ENCODE measurements at regions not wholly inside any gene's neighbourhood (a gene's known extent, or its start where the extent isn't known, plus 50 kb on each side); places are given as distances from the start of the nearest gene placed in this dataset.

- Histone ChIP-seq H3K79me2 (ENCODE audit: control insufficient read depth, low read length) (no peaks in the 10 kb centered on the region), H3F3A (ENCODE audit: control insufficient read depth, insufficient read depth) (no peaks in the 10 kb centered on the region), H3K4me1 (ENCODE audit: control insufficient read depth, low read length) (no peaks in the 10 kb centered on the region), H3K9me3 (ENCODE audit: control insufficient read depth, insufficient read depth, low read length) (peaks cover 3% of the 10 kb centered on the region; the same call in 1 of the 2 replicates), H3K27ac (ENCODE audit: low read depth, low read length) (no peak overlapping the region), H3K9me2 (replicated peaks; ENCODE audit: control insufficient read depth, low read length) (no peaks in the 10 kb centered on the region), H4K20me1 (ENCODE audit: control insufficient read depth, insufficient read depth, low read depth, low read length) (no peaks in the 10 kb centered on the region), H3K4me3 (ENCODE audit: low read length) (no peak overlapping the region), H3K27me3 (ENCODE audit: control insufficient read depth, low read length) (no peaks in the 10 kb centered on the region), H3K4me2 (ENCODE audit: low read length) (no peak overlapping the region), H3K36me3 (ENCODE audit: control insufficient read depth, low read length) (no peaks in the 10 kb centered on the region)
- TF ChIP-seq, protein P1, sequence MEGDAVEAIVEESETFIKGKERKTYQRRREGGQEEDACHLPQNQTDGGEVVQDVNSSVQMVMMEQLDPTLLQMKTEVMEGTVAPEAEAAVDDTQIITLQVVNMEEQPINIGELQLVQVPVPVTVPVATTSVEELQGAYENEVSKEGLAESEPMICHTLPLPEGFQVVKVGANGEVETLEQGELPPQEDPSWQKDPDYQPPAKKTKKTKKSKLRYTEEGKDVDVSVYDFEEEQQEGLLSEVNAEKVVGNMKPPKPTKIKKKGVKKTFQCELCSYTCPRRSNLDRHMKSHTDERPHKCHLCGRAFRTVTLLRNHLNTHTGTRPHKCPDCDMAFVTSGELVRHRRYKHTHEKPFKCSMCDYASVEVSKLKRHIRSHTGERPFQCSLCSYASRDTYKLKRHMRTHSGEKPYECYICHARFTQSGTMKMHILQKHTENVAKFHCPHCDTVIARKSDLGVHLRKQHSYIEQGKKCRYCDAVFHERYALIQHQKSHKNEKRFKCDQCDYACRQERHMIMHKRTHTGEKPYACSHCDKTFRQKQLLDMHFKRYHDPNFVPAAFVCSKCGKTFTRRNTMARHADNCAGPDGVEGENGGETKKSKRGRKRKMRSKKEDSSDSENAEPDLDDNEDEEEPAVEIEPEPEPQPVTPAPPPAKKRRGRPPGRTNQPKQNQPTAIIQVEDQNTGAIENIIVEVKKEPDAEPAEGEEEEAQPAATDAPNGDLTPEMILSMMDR (IDR thresholded peaks at IDR 0.05; ENCODE audit: low read depth, low read length, poor library complexity, severe bottlenecking): no peak
- no peak for TF ChIP-seq EZH2phosphoT487 (IDR thresholded peaks at IDR 0.05; ENCODE audit: borderline replicate concordance, low read length)
Observed at GRCh38 chr5:12413585-12413984, 509.3 kb upstream of the CTNND2 start.

DNA sequence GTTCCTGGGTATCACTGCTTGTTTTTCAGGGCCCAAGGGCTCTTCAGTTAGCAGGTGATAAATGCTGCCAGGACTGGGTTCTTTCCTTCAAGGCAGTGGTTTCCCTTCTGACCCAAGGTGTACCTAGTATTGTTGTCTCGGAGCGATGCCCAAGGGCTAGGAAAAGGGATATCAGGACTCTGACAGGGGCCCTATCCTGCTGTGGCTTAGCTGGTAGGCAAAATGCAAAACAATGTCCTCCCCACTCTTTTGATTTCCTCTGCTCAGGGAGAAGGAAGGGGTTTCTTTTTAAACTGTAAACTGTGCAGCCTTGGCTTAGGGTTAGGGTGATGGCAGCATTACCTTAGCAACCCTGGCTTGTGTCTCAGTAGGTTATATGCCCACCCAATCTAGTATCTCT lies 508.8 kb upstream of the CTNND2 start:
- TF ChIP-seq, protein P1 (IDR thresholded peaks at IDR 0.05; ENCODE audit: low read depth, low read length, poor library complexity, severe bottlenecking): no peak
- no peak for TF ChIP-seq EZH2phosphoT487 (IDR thresholded peaks at IDR 0.05; ENCODE audit: borderline replicate concordance, low read length)
- no peaks in the 10 kb centered on the region for H3K4me1 ChIP-seq (ENCODE audit: control insufficient read depth, low read length)
- no peaks in the 10 kb centered on the region for H3K36me3 ChIP-seq (ENCODE audit: control insufficient read depth, low read length)
- H3K9me2 ChIP-seq (replicated peaks; ENCODE audit: control insufficient read depth, low read length): no peaks in the 10 kb centered on the region
- no peak overlapping the region for H3K27ac ChIP-seq (ENCODE audit: low read depth, low read length)
- H3K4me3 ChIP-seq (ENCODE audit: low read length): no peak overlapping the region
- H3F3A ChIP-seq (ENCODE audit: control insufficient read depth, insufficient read depth): no peaks in the 10 kb centered on the region
- no peak overlapping the region for H3K4me2 ChIP-seq (ENCODE audit: low read length)
- no peaks in the 10 kb centered on the region for H3K79me2 ChIP-seq (ENCODE audit: control insufficient read depth, low read length)
- H4K20me1 ChIP-seq (ENCODE audit: control insufficient read depth, insufficient read depth, low read depth, low read length): no peaks in the 10 kb centered on the region
- H3K27me3 ChIP-seq (ENCODE audit: control insufficient read depth, low read length): no peaks in the 10 kb centered on the region
- peaks cover 2% of the 10 kb centered on the region; the same call in 1 of the 2 replicates for H3K9me3 ChIP-seq (ENCODE audit: control insufficient read depth, insufficient read depth, low read length)

GRCh38 chr5:12399868-12400267 lies 495.6 kb upstream of the CTNND2 start:
- Histone ChIP-seq H4K20me1 (ENCODE audit: control insufficient read depth, insufficient read depth, low read depth, low read length) (no peaks in the 10 kb centered on the region), H3K9me3 (ENCODE audit: control insufficient read depth, insufficient read depth, low read length) (no peaks in the 10 kb centered on the region), H3K4me3 (ENCODE audit: low read length) (no peak overlapping the region), H3K36me3 (ENCODE audit: control insufficient read depth, low read length) (no peaks in the 10 kb centered on the region), H3K27ac (ENCODE audit: low read depth, low read length) (no peak overlapping the region), H3K79me2 (ENCODE audit: control insufficient read depth, low read length) (no peaks in the 10 kb centered on the region), H3K9me2 (replicated peaks; ENCODE audit: control insufficient read depth, low read length) (no peaks in the 10 kb centered on the region), H3K4me2 (ENCODE audit: low read length) (no peak overlapping the region), H3F3A (ENCODE audit: control insufficient read depth, insufficient read depth) (no peaks in the 10 kb centered on the region), H3K27me3 (ENCODE audit: control insufficient read depth, low read length) (no peaks in the 10 kb centered on the region), H3K4me1 (ENCODE audit: control insufficient read depth, low read length) (no peaks in the 10 kb centered on the region)
- no peak for TF ChIP-seq EZH2phosphoT487 (IDR thresholded peaks at IDR 0.05; ENCODE audit: borderline replicate concordance, low read length)
- TF ChIP-seq, protein P1 (IDR thresholded peaks at IDR 0.05; ENCODE audit: low read depth, low read length, poor library complexity, severe bottlenecking): no peak

Measured in DOHH2 (cell line).